Omental fat pad (tissue), 3 donors: ENCODE measurements at regions not wholly inside any gene's neighbourhood (a gene's known extent, or its start where the extent isn't known, plus 50 kb on each side); places are given as distances from the start of the nearest gene placed in this dataset. TPM values are rescaled to one million over a fixed set of nuclear protein-coding genes. Genes with fewer than 3 reads are reported as not detected.

Source experiments
- ATAC-seq: fragments of 150-250 bp; one replicate; pipeline ENCODE4 v1.9.1; 2016; ENCODE audit warnings: mild to moderate bottlenecking, moderate library complexity; ENCODE audit not compliant: low FRiP score
- DNase-seq: peaks from one replicate; pipeline ENCODE4 v3.0.0-alpha.2; 2019; ENCODE audit warnings: low spot score
- CTCF ChIP-seq, 3 donors: fragments of 450-650 bp; IDR thresholded peaks; one replicate each; pipeline ENCODE4 v1.5.1; 2016 to 2017; ENCODE audit warnings: antibody characterized with exemption in 3 of 3, mild to moderate bottlenecking in 3 of 3, moderate library complexity in 2 of 3
- small RNA-seq: library from RNA; depleted of rRNA; stranded (forward); fragments of <200 nt; gene quantifications from one replicate; pipeline ENCODE3, GENCODE V24; 2016

- no peak for TF ChIP-seq CTCF (IDR thresholded peaks at IDR 0.05)
- DNase-seq (no peak), ATAC-seq (no peak)
Measured at GRCh38 chr11:109371444-109372176, 50.4 kb upstream of the C11orf87 start.

Small RNAs in the stretch of these regions (small RNA-seq; reads per million reads assigned to genes)
- gene RF00157 (not detected), gene RNA5SP349 (not detected), gene RNU6-654P (not detected)
